ENCODE measurements at regions not wholly inside any gene's neighbourhood (a gene's known extent, or its start where the extent isn't known, plus 50 kb on each side); places are given as distances from the start of the nearest gene placed in this dataset.

DNA sequence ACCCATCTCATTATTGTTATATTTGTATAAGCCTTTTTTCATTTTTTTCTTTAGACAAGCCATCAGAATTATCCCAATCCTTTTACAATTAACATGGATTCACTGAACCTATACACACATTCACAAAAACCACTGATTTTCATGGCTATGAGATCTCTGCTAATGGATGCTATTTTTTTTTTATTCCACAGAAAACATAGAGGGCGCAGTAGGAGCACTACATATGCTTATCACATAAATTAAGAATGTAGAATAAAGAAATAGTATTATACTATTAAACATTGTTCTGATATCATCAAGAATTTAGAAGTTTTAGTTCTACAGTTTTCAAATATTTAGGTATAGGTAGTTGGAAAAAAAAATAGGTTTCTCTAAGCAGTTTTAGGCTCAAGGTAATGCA is 1477.4 kb downstream of the ARAP2 start:
- H3K36me3 ChIP-seq: no peaks in the 10 kb centered on the region
- H3K27ac ChIP-seq: no peak overlapping the region
- no peaks in the 10 kb centered on the region for H3K9me3 ChIP-seq (ENCODE audit: low read depth)
- H3K27me3 ChIP-seq: no peaks in the 10 kb centered on the region
- TF ChIP-seq, protein P1, sequence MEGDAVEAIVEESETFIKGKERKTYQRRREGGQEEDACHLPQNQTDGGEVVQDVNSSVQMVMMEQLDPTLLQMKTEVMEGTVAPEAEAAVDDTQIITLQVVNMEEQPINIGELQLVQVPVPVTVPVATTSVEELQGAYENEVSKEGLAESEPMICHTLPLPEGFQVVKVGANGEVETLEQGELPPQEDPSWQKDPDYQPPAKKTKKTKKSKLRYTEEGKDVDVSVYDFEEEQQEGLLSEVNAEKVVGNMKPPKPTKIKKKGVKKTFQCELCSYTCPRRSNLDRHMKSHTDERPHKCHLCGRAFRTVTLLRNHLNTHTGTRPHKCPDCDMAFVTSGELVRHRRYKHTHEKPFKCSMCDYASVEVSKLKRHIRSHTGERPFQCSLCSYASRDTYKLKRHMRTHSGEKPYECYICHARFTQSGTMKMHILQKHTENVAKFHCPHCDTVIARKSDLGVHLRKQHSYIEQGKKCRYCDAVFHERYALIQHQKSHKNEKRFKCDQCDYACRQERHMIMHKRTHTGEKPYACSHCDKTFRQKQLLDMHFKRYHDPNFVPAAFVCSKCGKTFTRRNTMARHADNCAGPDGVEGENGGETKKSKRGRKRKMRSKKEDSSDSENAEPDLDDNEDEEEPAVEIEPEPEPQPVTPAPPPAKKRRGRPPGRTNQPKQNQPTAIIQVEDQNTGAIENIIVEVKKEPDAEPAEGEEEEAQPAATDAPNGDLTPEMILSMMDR (IDR thresholded peaks at IDR 0.05; ENCODE audit: low read depth, low read length): no peak
- no peak for DNase-seq (ENCODE audit: low read depth in 1 of 2, low spot score in 1 of 2)
- H3K4me3 ChIP-seq: no peak overlapping the region
- no peaks in the 10 kb centered on the region for H3K4me1 ChIP-seq (ENCODE audit: low read depth)

DNA sequence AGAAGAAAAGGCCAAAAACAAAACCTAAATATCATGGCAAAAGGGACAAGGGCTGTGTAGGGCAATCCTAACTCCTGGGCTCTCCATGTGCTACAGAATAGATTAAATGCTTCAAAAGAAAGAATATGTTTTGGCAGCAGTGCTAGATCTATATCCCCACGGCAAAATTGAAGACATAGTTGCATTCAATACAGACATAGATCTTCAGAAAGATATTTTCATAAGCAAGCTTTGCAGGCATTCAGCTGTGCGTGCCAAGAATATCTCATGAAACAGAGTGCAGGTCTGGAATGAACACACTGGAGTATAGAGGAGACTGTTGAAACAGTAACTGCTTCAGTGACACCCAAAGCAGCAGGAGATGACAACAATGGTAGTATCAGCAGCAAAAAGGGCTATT is 1476.9 kb downstream of the ARAP2 start:
- Histone ChIP-seq H3K27me3 (no peaks in the 10 kb centered on the region), H3K9me3 (ENCODE audit: low read depth) (no peaks in the 10 kb centered on the region), H3K36me3 (no peaks in the 10 kb centered on the region), H3K4me1 (ENCODE audit: low read depth) (no peaks in the 10 kb centered on the region), H3K4me3 (no peak overlapping the region), H3K27ac (no peak overlapping the region)
- TF ChIP-seq, protein P1 (IDR thresholded peaks at IDR 0.05; ENCODE audit: low read depth, low read length): no peak
- DNase-seq (ENCODE audit: low read depth in 1 of 2, low spot score in 1 of 2): no peak

DNA sequence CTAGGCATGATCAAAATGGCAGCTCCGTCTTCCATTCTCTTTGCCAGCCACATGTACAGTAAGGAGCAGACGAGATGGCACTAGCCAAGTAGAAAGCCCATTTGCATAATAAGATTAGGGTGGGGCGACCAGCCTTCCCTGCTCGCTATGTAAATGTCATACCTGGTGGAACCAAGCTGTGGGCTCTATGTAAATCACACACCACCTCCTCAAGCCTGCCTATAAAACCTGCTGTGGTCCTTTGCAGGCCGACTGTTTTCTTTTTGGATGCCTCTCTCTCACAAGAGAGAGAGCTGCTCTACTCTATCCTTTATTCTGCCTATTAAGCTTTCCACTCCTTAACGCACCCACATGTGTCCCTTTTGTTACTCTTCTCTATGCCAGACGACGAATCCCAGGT is 1472.7 kb downstream of the ARAP2 start:
- no peaks in the 10 kb centered on the region for H3K27me3 ChIP-seq
- DNase-seq (ENCODE audit: low read depth in 1 of 2, low spot score in 1 of 2): no peak
- no peaks in the 10 kb centered on the region for H3K4me1 ChIP-seq (ENCODE audit: low read depth)
- no peak overlapping the region for H3K4me3 ChIP-seq
- TF ChIP-seq, protein P1 (IDR thresholded peaks at IDR 0.05; ENCODE audit: low read depth, low read length): no peak
- no peaks in the 10 kb centered on the region for H3K9me3 ChIP-seq (ENCODE audit: low read depth)
- H3K27ac ChIP-seq: no peak overlapping the region
- no peaks in the 10 kb centered on the region for H3K36me3 ChIP-seq

DNA sequence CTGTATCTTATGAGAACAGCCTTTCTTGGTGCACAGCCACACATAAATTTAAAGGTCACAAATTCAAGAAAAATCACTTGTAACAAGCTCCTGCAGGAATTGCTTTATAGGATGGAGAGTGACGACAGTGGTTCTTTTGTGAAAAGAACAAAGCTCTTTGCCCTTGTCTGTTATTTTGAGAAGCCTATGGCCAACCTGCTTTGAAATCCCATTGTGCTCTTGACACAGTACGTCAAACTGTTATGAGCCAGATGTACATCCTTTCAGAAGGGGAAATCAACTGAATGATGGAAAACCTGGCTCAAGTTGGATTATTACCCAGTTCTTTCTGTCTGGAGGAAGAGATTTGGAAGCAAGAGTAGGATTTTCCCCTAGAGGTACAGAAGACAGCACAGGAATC is 1454.2 kb downstream of the ARAP2 start:
- no peak for DNase-seq (ENCODE audit: low read depth in 1 of 2, low spot score in 1 of 2)
- Histone ChIP-seq H3K9me3 (ENCODE audit: low read depth) (no peaks in the 10 kb centered on the region), H3K27me3 (no peaks in the 10 kb centered on the region), H3K4me3 (no peak overlapping the region), H3K27ac (no peak overlapping the region), H3K4me1 (ENCODE audit: low read depth) (no peaks in the 10 kb centered on the region), H3K36me3 (no peaks in the 10 kb centered on the region)
- TF ChIP-seq, protein P1 (IDR thresholded peaks at IDR 0.05; ENCODE audit: low read depth, low read length): no peak

DNA sequence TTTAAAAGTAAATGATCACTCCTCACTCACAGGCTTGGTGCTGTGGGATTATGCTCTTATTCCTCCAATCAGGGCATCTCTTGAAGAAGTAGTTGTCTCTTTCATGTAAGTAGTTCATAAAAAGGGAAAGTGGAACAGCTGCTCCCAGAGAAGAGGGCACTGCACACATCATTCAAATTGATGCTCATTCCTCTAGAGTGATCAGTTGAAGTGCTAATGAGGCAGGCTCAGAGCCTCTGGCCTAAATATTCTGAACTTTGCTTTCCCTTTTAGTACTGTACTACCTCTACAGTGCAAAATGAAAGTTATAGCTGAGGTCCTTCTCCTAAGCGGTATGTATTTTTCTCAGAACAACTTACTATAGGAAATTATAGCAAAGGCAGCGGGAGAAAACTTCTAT is 1453.1 kb downstream of the ARAP2 start:
- no peaks in the 10 kb centered on the region for H3K36me3 ChIP-seq
- H3K27me3 ChIP-seq: no peaks in the 10 kb centered on the region
- H3K27ac ChIP-seq: no peak overlapping the region
- TF ChIP-seq, protein P1 (IDR thresholded peaks at IDR 0.05; ENCODE audit: low read depth, low read length): no peak
- DNase-seq (ENCODE audit: low read depth in 1 of 2, low spot score in 1 of 2): no peak
- H3K4me1 ChIP-seq (ENCODE audit: low read depth): no peaks in the 10 kb centered on the region
- no peaks in the 10 kb centered on the region for H3K9me3 ChIP-seq (ENCODE audit: low read depth)
- H3K4me3 ChIP-seq: no peak overlapping the region

DNA sequence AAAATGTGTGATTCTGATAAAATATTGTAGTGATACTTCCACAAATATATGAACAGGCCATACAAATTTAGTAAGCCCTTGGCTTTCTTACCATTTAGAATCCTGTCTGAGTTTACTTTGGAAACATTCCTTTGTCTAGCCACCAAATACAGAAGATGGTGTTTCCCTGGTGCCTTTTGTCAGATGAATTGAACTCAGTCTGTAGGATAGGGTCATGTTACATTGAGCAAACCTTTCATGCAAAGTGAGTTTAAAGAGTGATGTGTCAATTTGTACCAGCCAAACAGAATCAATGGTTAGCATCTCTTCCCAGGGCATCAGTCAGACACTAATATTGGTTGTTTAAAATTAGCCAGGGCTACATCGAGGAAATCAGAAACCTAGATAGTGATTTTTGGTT is 1443.4 kb downstream of the ARAP2 start:
- Histone ChIP-seq H3K4me1 (ENCODE audit: low read depth) (no peaks in the 10 kb centered on the region), H3K4me3 (no peak overlapping the region), H3K27ac (no peak overlapping the region), H3K27me3 (no peaks in the 10 kb centered on the region), H3K36me3 (no peaks in the 10 kb centered on the region), H3K9me3 (ENCODE audit: low read depth) (no peaks in the 10 kb centered on the region)
- DNase-seq (ENCODE audit: low read depth in 1 of 2, low spot score in 1 of 2): no peak
- TF ChIP-seq, protein P1 (IDR thresholded peaks at IDR 0.05; ENCODE audit: low read depth, low read length): no peak
